Thymus (tissue), 11 donors: ENCODE measurements at regions not wholly inside any gene's neighbourhood (a gene's known extent, or its start where the extent isn't known, plus 50 kb on each side); places are given as distances from the start of the nearest gene placed in this dataset.

ENCODE experiments used
- DNase-seq, 9 donors: peaks; one replicate each; pipeline ENCODE4 v3.0.0-alpha.2; 2013; ENCODE audit warnings: low spot score in 9 of 9, low read depth in 6 of 9, missing footprints in 1 of 9
- H3K27ac ChIP-seq, 2 donors: one replicate each; pipeline ENCODE4 v1.5.1; 2013; ENCODE audit warnings: control low read depth in 1 of 2, low read depth in 1 of 2, low read length in 1 of 2, mild to moderate bottlenecking in 1 of 2, moderate library complexity in 1 of 2
- H3K27me3 ChIP-seq, 2 donors: one replicate each; pipeline ENCODE4 v1.5.1; 2013; ENCODE audit warnings: low read length in 1 of 2; ENCODE audit not compliant: control insufficient read depth in 2 of 2, insufficient read depth in 1 of 2
- H3K36me3 ChIP-seq, 2 donors: one replicate each; pipeline ENCODE4 v1.5.1; 2013; ENCODE audit warnings: low read length in 1 of 2, mild to moderate bottlenecking in 1 of 2, moderate library complexity in 1 of 2; ENCODE audit not compliant: control insufficient read depth in 2 of 2, insufficient read depth in 2 of 2
- H3K4me1 ChIP-seq, 2 donors: one replicate each; pipeline ENCODE4 v1.5.1; 2013; ENCODE audit warnings: low read length in 2 of 2; ENCODE audit not compliant: control insufficient read depth in 2 of 2, insufficient read depth in 2 of 2
- H3K4me3 ChIP-seq, 2 donors: one replicate each; pipeline ENCODE4 v1.5.1; 2013; ENCODE audit warnings: low read length in 2 of 2, control low read depth in 1 of 2, mild to moderate bottlenecking in 1 of 2
- H3K9me3 ChIP-seq, 2 donors: one replicate each; pipeline ENCODE4 v1.5.1; 2013; ENCODE audit warnings: low read length in 1 of 2, mild to moderate bottlenecking in 1 of 2; ENCODE audit not compliant: control insufficient read depth in 2 of 2, insufficient read depth in 1 of 2
- WGBS: extraction: QIAGEN DNeasy Blood & Tissue Kit; methylation state at CpG from one replicate; pipeline ENCODE4 v1.1.7; 2013; 5-methylcytosine and 5-hydroxymethylcytosine counted together
- donor health status: healthy.

DNA sequence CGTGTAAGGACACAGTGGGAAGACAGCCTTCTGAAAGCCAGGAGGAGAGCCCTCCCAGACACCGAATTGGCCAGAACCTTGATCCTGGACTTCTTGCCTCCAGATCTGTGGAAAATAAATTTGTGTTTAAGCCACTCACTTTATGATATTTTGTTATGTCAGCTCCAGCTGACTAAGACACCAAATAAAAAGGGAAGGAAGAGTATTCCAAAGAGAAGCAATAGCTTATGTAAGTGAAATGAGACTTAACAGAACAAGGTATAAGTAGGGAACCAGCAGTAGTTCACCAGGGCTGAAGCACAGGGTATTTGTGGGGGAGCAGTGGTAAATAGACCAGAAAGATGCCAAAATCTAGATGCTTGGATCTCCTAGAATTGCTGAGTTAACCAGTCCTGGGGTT lies 94.2 kb upstream of the WLS start:
- no peaks in the 10 kb centered on the region for H3K4me1 ChIP-seq
- 95% methylated on average over 2 of the region's 2 CpGs for WGBS
- DNase-seq: no peak
- H3K9me3 ChIP-seq: no peaks in the 10 kb centered on the region
- no peak overlapping the region for H3K27ac ChIP-seq
- H3K27me3 ChIP-seq: no peaks in the 10 kb centered on the region
- no peak overlapping the region for H3K4me3 ChIP-seq
- H3K36me3 ChIP-seq: no peaks in the 10 kb centered on the region

- no peak for DNase-seq
- no peaks in the 10 kb centered on the region for H3K27me3 ChIP-seq
- H3K27ac ChIP-seq: no peak overlapping the region
- no peaks in the 10 kb centered on the region for H3K4me1 ChIP-seq
- no peak overlapping the region for H3K4me3 ChIP-seq
- 95% methylated on average over 2 of the region's 2 CpGs for WGBS
- no peaks in the 10 kb centered on the region for H3K36me3 ChIP-seq
- no peaks in the 10 kb centered on the region for H3K9me3 ChIP-seq
Observed at GRCh38 chr1:68324316-68324715, 92.0 kb upstream of the WLS start.

DNA sequence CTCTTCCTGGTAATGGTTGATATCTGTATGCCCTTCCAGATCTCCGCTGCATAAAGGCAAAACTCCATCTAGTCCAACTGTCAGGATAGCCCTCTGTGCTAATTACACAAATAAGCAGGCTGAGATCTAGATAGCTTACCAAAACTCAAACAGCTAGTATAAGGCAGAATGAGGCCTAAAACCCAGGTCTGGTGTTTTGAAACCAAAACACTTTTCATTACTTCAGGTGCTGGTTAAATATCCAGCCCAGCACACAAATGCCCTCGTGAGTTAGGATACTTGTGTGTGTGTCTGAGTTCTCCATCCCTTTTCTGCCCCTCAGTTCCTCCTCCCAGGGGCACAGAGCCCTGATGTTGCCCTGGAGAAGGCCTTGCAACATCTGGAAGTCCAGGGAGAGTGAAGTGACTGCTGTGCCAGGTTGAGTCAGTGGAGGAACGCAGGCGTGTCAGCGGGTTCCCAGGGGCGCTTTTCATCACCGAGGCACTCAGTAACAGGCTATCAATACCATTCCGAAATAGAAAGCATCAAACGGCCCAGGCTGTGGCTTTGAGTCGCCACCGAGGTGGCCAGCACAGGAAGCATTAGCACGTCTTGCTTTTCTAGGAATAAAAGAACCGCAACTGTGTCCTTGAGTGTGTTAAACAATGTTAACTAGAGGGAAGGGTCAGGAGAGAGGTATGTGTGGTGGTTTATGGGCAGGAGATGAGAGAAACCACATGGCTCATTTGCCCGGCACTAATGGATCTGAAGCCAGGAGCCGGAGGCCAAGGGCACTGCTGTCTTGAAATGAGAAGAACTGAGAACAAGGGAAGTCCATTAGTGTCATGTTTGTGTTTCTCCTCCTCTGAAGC lies 90.7 kb upstream of the WLS start:
- WGBS: 84% methylated on average over 15 of the region's 15 CpGs
- no peaks in the 10 kb centered on the region for H3K36me3 ChIP-seq
- H3K9me3 ChIP-seq: no peaks in the 10 kb centered on the region
- H3K27me3 ChIP-seq: no peaks in the 10 kb centered on the region
- H3K4me1 ChIP-seq: no peaks in the 10 kb centered on the region
- H3K27ac ChIP-seq: no peak overlapping the region
- no peak overlapping the region for H3K4me3 ChIP-seq
- DNase-seq: no peak

- Histone ChIP-seq H3K27ac (no peak overlapping the region), H3K4me1 (no peaks in the 10 kb centered on the region), H3K27me3 (no peaks in the 10 kb centered on the region), H3K4me3 (no peak overlapping the region), H3K36me3 (no peaks in the 10 kb centered on the region), H3K9me3 (no peaks in the 10 kb centered on the region)
- DNase-seq: no peak
- WGBS: 95% methylated on average over 4 of the region's 4 CpGs
Observed at GRCh38 chr1:68322096-68322495, 89.8 kb upstream of the WLS start.

DNA sequence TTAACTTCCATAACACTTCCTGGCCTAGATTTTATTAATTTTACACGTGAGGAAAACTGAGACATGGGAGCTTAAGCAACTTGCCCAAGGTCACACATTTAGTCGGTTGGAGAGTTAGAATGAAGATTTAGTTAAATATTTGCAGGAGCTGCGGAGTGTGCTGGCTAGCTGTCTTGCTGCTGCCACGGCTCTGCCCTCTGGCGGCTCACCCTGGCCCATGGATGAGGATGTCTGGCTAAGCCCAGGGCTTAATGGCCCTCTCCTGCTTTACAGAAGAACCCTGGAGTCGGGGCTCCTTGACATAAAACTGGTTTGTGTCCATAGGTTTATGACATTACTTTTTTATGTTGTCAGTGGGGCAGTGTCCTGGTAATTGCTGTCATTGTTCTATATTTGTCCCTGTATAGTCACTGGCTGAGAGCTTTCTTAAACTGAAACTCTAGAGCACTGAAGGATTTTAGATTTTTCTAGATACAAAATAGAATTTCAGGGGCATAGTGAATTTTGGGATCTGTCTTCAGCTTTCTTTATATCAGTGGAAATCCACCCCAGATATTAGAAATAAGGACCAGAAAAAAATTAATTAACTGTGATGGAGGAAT lies 88.9 kb upstream of the WLS start:
- Histone ChIP-seq H3K36me3 (no peaks in the 10 kb centered on the region), H3K27ac (no peak overlapping the region), H3K9me3 (no peaks in the 10 kb centered on the region), H3K4me3 (no peak overlapping the region), H3K4me1 (no peaks in the 10 kb centered on the region), H3K27me3 (no peaks in the 10 kb centered on the region)
- 60% methylated on average over 6 of the region's 6 CpGs for WGBS
- DNase-seq: no peak

GRCh38 chr1:68320349-68320748 lies 88.0 kb upstream of the WLS start:
- WGBS: 94% methylated on average over 4 of the region's 4 CpGs
- Histone ChIP-seq H3K4me1 (no peaks in the 10 kb centered on the region), H3K27ac (no peak overlapping the region), H3K4me3 (no peak overlapping the region), H3K36me3 (no peaks in the 10 kb centered on the region), H3K9me3 (no peaks in the 10 kb centered on the region), H3K27me3 (no peaks in the 10 kb centered on the region)
- DNase-seq: no peak

- no peak overlapping the region for H3K4me3 ChIP-seq
- no peaks in the 10 kb centered on the region for H3K36me3 ChIP-seq
- WGBS: 78% methylated on average over 5 of the region's 5 CpGs
- H3K27ac ChIP-seq: no peak overlapping the region
- no peak for DNase-seq
- H3K9me3 ChIP-seq: no peaks in the 10 kb centered on the region
- no peaks in the 10 kb centered on the region for H3K27me3 ChIP-seq
- no peaks in the 10 kb centered on the region for H3K4me1 ChIP-seq
Observed at GRCh38 chr1:68319907-68320306, 87.6 kb upstream of the WLS start.

DNA sequence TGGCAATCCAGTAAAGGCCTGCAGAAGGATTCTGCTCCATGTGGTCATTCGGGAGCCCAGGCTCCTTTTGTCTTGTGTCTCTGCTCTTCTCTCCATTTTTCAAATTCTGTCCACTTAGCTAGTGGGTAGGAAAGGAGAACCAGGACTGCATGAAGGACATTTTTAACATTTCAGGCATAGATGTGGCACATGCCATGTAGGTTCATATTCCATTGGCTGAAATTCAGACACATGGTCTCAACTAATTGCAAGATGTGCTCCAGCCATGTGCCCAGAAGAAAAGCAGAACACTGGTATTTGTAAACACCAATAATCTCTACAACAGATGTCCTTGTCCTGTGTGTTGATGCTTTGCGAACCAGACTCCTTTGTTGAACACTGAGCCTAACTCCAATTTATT lies 85.2 kb upstream of the WLS start:
- 94% methylated on average over 2 of the region's 2 CpGs for WGBS
- no peak for DNase-seq
- H3K27me3 ChIP-seq: no peaks in the 10 kb centered on the region
- no peaks in the 10 kb centered on the region for H3K9me3 ChIP-seq
- no peaks in the 10 kb centered on the region for H3K36me3 ChIP-seq
- no peak overlapping the region for H3K4me3 ChIP-seq
- no peak overlapping the region for H3K27ac ChIP-seq
- no peaks in the 10 kb centered on the region for H3K4me1 ChIP-seq

DNA sequence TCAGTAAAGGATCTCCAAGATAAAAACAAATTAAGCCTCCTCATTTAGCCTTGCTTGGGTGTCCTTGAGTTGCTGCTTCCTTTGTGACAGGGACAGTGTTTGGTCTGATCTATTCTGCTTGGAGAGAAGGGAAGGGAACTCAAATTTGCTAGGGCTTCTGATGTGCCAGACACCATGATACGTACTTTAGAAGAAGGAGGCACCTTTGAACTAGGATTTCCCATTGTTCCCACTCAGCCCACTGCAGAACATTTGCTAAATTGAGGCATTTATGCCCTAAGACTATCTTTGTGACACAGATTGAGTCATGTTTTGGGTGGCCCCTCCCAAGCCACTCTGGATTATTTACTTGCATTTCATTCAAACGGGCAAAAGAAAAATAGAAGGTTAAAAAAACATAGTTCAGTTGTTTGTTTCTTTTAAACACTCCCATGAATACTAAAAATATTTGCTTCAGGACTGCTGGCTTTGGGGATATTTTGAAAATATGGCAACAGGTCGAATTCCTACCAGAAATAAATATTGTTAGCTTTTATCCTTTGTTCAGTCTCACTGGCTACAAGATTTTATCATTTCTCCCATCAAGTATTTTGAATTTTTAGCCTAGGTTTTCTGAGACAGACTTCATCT lies 81.9 kb upstream of the WLS start:
- no peaks in the 10 kb centered on the region for H3K9me3 ChIP-seq
- H3K36me3 ChIP-seq: no peaks in the 10 kb centered on the region
- no peak overlapping the region for H3K27ac ChIP-seq
- H3K4me3 ChIP-seq: no peak overlapping the region
- H3K4me1 ChIP-seq: no peaks in the 10 kb centered on the region
- no peak for DNase-seq
- no peaks in the 10 kb centered on the region for H3K27me3 ChIP-seq
- WGBS: 69% methylated on average over 3 of the region's 3 CpGs
